ENCODE measurements at regions not wholly inside any gene's neighbourhood (a gene's known extent, or its start where the extent isn't known, plus 50 kb on each side); places are given as distances from the start of the nearest gene placed in this dataset.
A peak's percentile ranks its signal among the peaks of the same experiment; 100 is the strongest.

GRCh38 chr3:75983111-75983510 lies 197.8 kb upstream of the ZNF717 start:
- in situ Hi-C loops (cut with MboI; ENCODE audit: low pct_unique_long_range_greater_than_20kb, low sequenced_read_pairs): no loop called here
- no peak for DNase-seq

GRCh38 chr3:75983609-75984290 lies 198.4 kb upstream of the ZNF717 start:
- DNase-seq: no peak
- in situ Hi-C loops (cut with MboI; ENCODE audit: low pct_unique_long_range_greater_than_20kb, low sequenced_read_pairs): no loop called here

GRCh38 chr3:75985432-75985831 lies 200.1 kb upstream of the ZNF717 start:
- in situ Hi-C loops (cut with MboI; ENCODE audit: low pct_unique_long_range_greater_than_20kb, low sequenced_read_pairs): no loop called here
- no peak for DNase-seq

- no peak for DNase-seq
- in situ Hi-C loops (cut with MboI; ENCODE audit: low pct_unique_long_range_greater_than_20kb, low sequenced_read_pairs): no loop called here
Observed at GRCh38 chr3:76010252-76010651, 224.9 kb upstream of the ZNF717 start.

- in situ Hi-C loops (cut with MboI; ENCODE audit: low pct_unique_long_range_greater_than_20kb, low sequenced_read_pairs): no loop called here
- no peak for DNase-seq
Observed at GRCh38 chr3:76011121-76011520, 225.8 kb upstream of the ZNF717 start.

- DNase-seq: no peak
- in situ Hi-C loops (cut with MboI; ENCODE audit: low pct_unique_long_range_greater_than_20kb, low sequenced_read_pairs): no loop called here
Observed at GRCh38 chr3:76015496-76015895, 230.1 kb upstream of the ZNF717 start.

GRCh38 chr3:76016111-76016510 lies 230.8 kb upstream of the ZNF717 start:
- in situ Hi-C loops (cut with MboI; ENCODE audit: low pct_unique_long_range_greater_than_20kb, low sequenced_read_pairs): no loop called here
- DNase-seq: no peak

GRCh38 chr3:76016769-76017439 lies 231.6 kb upstream of the ZNF717 start:
- DNase-seq: no peak
- in situ Hi-C loops (cut with MboI; ENCODE audit: low pct_unique_long_range_greater_than_20kb, low sequenced_read_pairs): no loop called here

GRCh38 chr3:76021376-76021775 lies 236.0 kb upstream of the ZNF717 start:
- DNase-seq: no peak
- in situ Hi-C loops (cut with MboI; ENCODE audit: low pct_unique_long_range_greater_than_20kb, low sequenced_read_pairs): no loop called here

- in situ Hi-C loops (cut with MboI; ENCODE audit: low pct_unique_long_range_greater_than_20kb, low sequenced_read_pairs): no loop called here
- DNase-seq: no peak
Observed at GRCh38 chr3:76024640-76025039, 239.3 kb upstream of the ZNF717 start.

- no peak for DNase-seq
- in situ Hi-C loops (cut with MboI; ENCODE audit: low pct_unique_long_range_greater_than_20kb, low sequenced_read_pairs): no loop called here
Observed at GRCh38 chr3:76025561-76025960, 240.2 kb upstream of the ZNF717 start.

GRCh38 chr3:76026379-76026778 lies 241.0 kb upstream of the ZNF717 start:
- in situ Hi-C loops (cut with MboI; ENCODE audit: low pct_unique_long_range_greater_than_20kb, low sequenced_read_pairs): no loop called here
- no peak for DNase-seq

- in situ Hi-C loops (cut with MboI; ENCODE audit: low pct_unique_long_range_greater_than_20kb, low sequenced_read_pairs): no loop called here
- no peak for DNase-seq
Observed at GRCh38 chr3:76028774-76029173, 243.4 kb upstream of the ZNF717 start.

- in situ Hi-C loops (cut with MboI; ENCODE audit: low pct_unique_long_range_greater_than_20kb, low sequenced_read_pairs): no loop called here
- DNase-seq: no peak
Observed at GRCh38 chr3:76034649-76035048, 249.3 kb upstream of the ZNF717 start.

GRCh38 chr3:76035117-76035516 lies 249.8 kb upstream of the ZNF717 start:
- no peak for DNase-seq

GRCh38 chr3:76038949-76039348 lies 253.6 kb upstream of the ZNF717 start:
- in situ Hi-C loops (cut with MboI; ENCODE audit: low pct_unique_long_range_greater_than_20kb, low sequenced_read_pairs): no loop called here
- no peak for DNase-seq

More at GRCh38 chr3:76035117-76035516, 249.8 kb upstream of the ZNF717 start:
- in situ Hi-C loops (cut with MboI; ENCODE audit: low pct_unique_long_range_greater_than_20kb, low sequenced_read_pairs): no loop called here

- no peak for DNase-seq
- in situ Hi-C loops (cut with MboI; ENCODE audit: low pct_unique_long_range_greater_than_20kb, low sequenced_read_pairs): no loop called here
Observed at GRCh38 chr3:76039431-76039830, 254.1 kb upstream of the ZNF717 start.

- in situ Hi-C loops (cut with MboI; ENCODE audit: low pct_unique_long_range_greater_than_20kb, low sequenced_read_pairs): no loop called here
- DNase-seq: no peak
Observed at GRCh38 chr3:76040946-76041345, 255.6 kb upstream of the ZNF717 start.

GRCh38 chr3:76043746-76044145 lies 258.4 kb upstream of the ZNF717 start:
- no peak for DNase-seq
- in situ Hi-C loops (cut with MboI; ENCODE audit: low pct_unique_long_range_greater_than_20kb, low sequenced_read_pairs): no loop called here

GRCh38 chr3:76044601-76045600 lies 259.6 kb upstream of the ZNF717 start:
- peak; percentile 28 for DNase-seq
- in situ Hi-C loops (cut with MboI; ENCODE audit: low pct_unique_long_range_greater_than_20kb, low sequenced_read_pairs): no loop called here
